ENCODE measurements at regions not wholly inside any gene's neighbourhood (a gene's known extent, or its start where the extent isn't known, plus 50 kb on each side); places are given as distances from the start of the nearest gene placed in this dataset.

- TF ChIP-seq CTCF (conservative IDR thresholded peaks at IDR 0.05 in 1 of 2, IDR thresholded peaks at IDR 0.05 in 1 of 2; ENCODE audit: extremely low read depth in 1 of 2, insufficient read depth in 1 of 2, low read depth in 1 of 2, low read length in 2 of 2), result no peak
- no peak for TF ChIP-seq EZH2 (IDR thresholded peaks at IDR 0.05; ENCODE audit: borderline replicate concordance, low read length)
These were observed 129.8 kb upstream of the SLC34A2 start for GRCh38 chr4:25525896-25526295.
